Nephron progenitor cell (in vitro differentiated cells): ENCODE measurements at regions not wholly inside any gene's neighbourhood (a gene's known extent, or its start where the extent isn't known, plus 50 kb on each side); places are given as distances from the start of the nearest gene placed in this dataset.
"Not testable (repeated sequence)": the region's sequence is repeated elsewhere in the genome, so short reads cannot be mapped to it uniquely, and the experiment has no call there.

Source experiments
- DNase-seq: peaks from one replicate; pipeline ENCODE4 v3.0.0; 2021
- H3K27ac Mint-ChIP-seq: 2 replicates; pipeline ENCODE4 v1.8.0; 2021; ENCODE audit warnings: mild to moderate bottlenecking, moderate library complexity, mixed read lengths
- H3K27me3 Mint-ChIP-seq: 2 replicates; pipeline ENCODE4 v1.8.0; 2021; ENCODE audit warnings: mild to moderate bottlenecking, low read depth, mixed read lengths; ENCODE audit not compliant: poor library complexity
- H3K36me3 Mint-ChIP-seq: 2 replicates; pipeline ENCODE4 v1.8.0; 2021; ENCODE audit warnings: low read depth, mixed read lengths
- H3K4me1 Mint-ChIP-seq: 2 replicates; pipeline ENCODE4 v1.8.0; 2021; ENCODE audit warnings: mixed read lengths
- H3K4me3 Mint-ChIP-seq: 2 replicates; pipeline ENCODE4 v1.8.0; 2021; ENCODE audit warnings: mild to moderate bottlenecking, moderate library complexity, mixed read lengths
- H3K9me3 Mint-ChIP-seq: 2 replicates; pipeline ENCODE4 v1.8.0; 2021; ENCODE audit warnings: mild to moderate bottlenecking, moderate library complexity, mixed read lengths
- TF ChIP-seq, protein P1 (sequence below): fragments of 200-600 bp; sonication (generic); IDR thresholded peaks from 2 replicates; pipeline ENCODE4 v1.5.0; 2021; ENCODE audit warnings: antibody characterized with exemption

DNA sequence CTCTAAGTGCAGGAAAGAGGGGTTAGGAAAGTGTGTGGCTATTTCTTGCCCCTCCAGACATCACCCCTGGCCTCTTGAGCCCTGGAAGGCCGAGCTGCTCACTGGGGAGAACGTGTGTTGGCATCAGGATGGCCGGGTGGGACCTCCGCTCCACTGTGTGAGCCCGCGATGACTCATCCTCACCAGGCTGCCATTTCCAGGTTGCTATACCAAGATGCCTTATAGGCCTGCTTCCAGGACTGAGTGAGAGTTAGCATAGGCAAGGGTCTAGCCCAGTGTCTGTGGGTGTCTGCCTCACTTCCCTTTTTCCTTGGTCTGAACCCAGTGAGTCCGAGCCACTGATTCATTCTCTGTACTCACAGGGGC, 105.0 kb downstream of the MRPL14 start:
- Mint-ChIP-seq H3K27me3 (no peaks in the 10 kb centered on the region), H3K27ac (no peak overlapping the region), H3K36me3 (no peaks in the 10 kb centered on the region), H3K9me3 (peaks cover 14% of the 10 kb centered on the region), H3K4me1 (peaks cover 11% of the 10 kb centered on the region), H3K4me3 (no peak overlapping the region)
- TF ChIP-seq, protein P1, sequence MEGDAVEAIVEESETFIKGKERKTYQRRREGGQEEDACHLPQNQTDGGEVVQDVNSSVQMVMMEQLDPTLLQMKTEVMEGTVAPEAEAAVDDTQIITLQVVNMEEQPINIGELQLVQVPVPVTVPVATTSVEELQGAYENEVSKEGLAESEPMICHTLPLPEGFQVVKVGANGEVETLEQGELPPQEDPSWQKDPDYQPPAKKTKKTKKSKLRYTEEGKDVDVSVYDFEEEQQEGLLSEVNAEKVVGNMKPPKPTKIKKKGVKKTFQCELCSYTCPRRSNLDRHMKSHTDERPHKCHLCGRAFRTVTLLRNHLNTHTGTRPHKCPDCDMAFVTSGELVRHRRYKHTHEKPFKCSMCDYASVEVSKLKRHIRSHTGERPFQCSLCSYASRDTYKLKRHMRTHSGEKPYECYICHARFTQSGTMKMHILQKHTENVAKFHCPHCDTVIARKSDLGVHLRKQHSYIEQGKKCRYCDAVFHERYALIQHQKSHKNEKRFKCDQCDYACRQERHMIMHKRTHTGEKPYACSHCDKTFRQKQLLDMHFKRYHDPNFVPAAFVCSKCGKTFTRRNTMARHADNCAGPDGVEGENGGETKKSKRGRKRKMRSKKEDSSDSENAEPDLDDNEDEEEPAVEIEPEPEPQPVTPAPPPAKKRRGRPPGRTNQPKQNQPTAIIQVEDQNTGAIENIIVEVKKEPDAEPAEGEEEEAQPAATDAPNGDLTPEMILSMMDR = no peak
- no peak for DNase-seq

- Mint-ChIP-seq H3K36me3 (no peaks in the 10 kb centered on the region), H3K27me3 (peaks cover under 1% of the 10 kb centered on the region), H3K4me1 (peaks cover 11% of the 10 kb centered on the region), H3K9me3 (peaks cover 18% of the 10 kb centered on the region), H3K4me3 (no peak overlapping the region), H3K27ac (no peak overlapping the region)
- DNase-seq = no peak
- TF ChIP-seq, protein P1 = no peak
Observed at GRCh38 chr6:44021589-44022295, 105.5 kb downstream of the MRPL14 start.

DNA sequence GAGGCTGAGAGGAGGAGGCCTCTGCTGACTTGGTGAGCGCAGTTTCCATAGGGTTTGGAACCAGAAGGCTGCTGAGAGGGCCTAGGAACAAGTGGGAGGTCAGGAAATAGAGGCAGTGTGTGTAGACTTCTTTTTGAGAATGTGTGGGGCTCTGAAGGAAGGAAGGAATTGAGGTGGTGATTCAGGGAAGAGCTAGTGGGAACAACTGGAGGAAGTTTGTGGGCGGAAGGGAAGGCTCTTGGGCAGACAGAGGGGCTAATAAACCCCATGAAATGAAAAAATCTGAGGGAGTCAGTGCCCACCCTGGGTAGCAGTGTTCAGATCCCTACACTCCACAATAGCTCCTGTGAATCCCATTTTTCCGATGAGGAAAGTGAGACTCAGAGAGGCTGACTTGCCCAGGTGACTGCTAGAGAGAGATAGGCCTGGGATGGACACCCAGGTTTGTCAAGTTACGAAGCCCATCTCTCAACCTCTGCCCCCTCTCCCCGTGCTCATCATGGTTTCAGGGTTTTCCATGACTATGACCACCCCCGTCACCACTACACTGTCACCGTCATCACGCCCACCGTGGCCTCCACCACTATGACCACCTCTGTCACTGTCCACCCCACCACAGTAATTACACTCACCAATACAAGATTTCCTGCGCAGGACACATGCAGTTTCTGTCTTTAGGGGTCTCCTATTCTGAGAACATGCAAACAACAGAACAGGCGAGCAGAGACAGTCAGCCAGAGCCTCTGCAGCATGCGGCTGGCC, 106.4 kb downstream of the MRPL14 start:
- no peak for DNase-seq
- Mint-ChIP-seq H3K9me3 (peaks cover 18% of the 10 kb centered on the region), H3K4me1 (peaks cover 11% of the 10 kb centered on the region), H3K27me3 (peaks cover 6% of the 10 kb centered on the region), H3K36me3 (no peaks in the 10 kb centered on the region), H3K27ac (no peak overlapping the region), H3K4me3 (no peak overlapping the region)
- TF ChIP-seq, protein P1 = no peak

- Mint-ChIP-seq H3K27ac (no peak overlapping the region), H3K9me3 (peaks cover 18% of the 10 kb centered on the region), H3K27me3 (peaks cover 6% of the 10 kb centered on the region), H3K4me1 (peaks cover 11% of the 10 kb centered on the region), H3K4me3 (no peak overlapping the region), H3K36me3 (no peaks in the 10 kb centered on the region)
- TF ChIP-seq, protein P1 = no peak
- no peak for DNase-seq
Observed at GRCh38 chr6:44020148-44020547, 107.1 kb downstream of the MRPL14 start.

GRCh38 chr6:44017307-44017706, 109.9 kb downstream of the MRPL14 start:
- not testable (repeated sequence) for H3K4me1 Mint-ChIP-seq, H3K27ac Mint-ChIP-seq, H3K36me3 Mint-ChIP-seq, H3K4me3 Mint-ChIP-seq, DNase-seq
- Mint-ChIP-seq H3K27me3 (peaks cover 12% of the 10 kb centered on the region), H3K9me3 (peaks cover 18% of the 10 kb centered on the region)

DNA sequence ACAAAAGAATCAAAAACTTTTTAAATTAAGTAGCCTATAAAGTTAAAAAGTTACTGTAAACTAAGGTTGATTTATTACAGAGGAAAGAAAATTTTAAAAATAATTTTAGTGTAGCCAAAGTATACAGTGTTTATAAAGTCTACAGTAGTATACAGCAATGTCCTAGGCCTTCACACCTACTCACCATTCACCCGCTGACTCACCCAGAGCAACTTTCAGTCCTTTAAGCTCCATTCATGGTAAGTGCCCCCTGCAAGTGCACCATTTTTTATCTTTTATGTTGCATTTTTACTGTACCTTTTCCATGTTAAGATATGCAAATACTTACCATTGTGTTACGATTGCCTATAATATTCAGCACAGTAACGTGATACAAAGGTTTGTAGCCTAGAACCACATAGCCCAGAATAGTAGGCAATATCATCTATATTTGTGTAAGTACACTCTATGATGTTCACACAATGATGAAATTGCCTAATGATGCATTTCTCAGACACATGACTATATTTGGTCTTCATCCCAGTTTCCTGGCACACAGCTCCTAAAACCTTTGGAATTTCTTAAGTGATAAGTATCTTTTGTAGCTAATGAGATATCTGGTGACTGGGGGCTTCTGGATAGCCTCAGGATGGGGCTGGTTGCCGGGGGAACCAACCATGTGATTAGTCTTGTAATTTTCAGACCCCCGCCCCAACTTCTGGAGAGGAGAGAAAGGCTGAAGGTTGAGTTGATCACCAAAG, 111.0 kb downstream of the MRPL14 start:
- no peak overlapping the region for H3K27ac Mint-ChIP-seq
- H3K4me1 Mint-ChIP-seq = peaks cover 7% of the 10 kb centered on the region
- no peak for DNase-seq
- H3K27me3 Mint-ChIP-seq = peaks cover 15% of the 10 kb centered on the region
- no peak overlapping the region for H3K4me3 Mint-ChIP-seq
- no peaks in the 10 kb centered on the region for H3K36me3 Mint-ChIP-seq
- TF ChIP-seq, protein P1 = no peak
- peaks cover 18% of the 10 kb centered on the region for H3K9me3 Mint-ChIP-seq
